ENCODE measurements at regions not wholly inside any gene's neighbourhood (a gene's known extent, or its start where the extent isn't known, plus 50 kb on each side); places are given as distances from the start of the nearest gene placed in this dataset.

DNA sequence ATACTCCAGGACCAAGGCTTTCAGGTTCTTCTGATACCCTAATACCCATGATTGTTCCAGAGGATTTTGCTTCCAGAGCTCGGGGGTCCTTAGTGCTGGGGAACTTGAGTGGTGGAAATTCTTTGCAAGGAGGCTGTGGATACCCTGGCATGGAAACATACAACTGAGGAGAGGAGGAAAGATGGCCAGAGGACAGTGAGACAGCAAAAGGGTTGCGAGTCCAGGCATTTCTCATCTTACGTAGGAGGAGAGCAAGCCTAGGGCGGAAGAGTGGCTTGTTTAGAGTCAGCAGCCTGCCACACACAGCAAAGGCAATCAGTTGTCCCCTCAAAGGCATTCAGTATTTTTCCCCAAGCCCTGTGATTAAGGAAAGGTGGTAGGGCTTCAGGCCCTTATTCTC lies 73.5 kb downstream of the ADM start:
- no peak overlapping the region for H3K27ac ChIP-seq (ENCODE audit: low read length)
- no peaks in the 10 kb centered on the region for H3K79me2 ChIP-seq (ENCODE audit: low read length)
- no peaks in the 10 kb centered on the region for H4K20me1 ChIP-seq (ENCODE audit: insufficient read depth, low read length)
- no peak overlapping the region for H2AFZ ChIP-seq (ENCODE audit: low read length)
- no peak overlapping the region for H3K4me3 ChIP-seq (ENCODE audit: low read length)
- TF ChIP-seq EZH2 (optimal IDR thresholded peaks at IDR 0.05; ENCODE audit: low read depth, low read length) (no peak), CTCF (IDR thresholded peaks at IDR 0.05; ENCODE audit: low read length) (no peak), EZH2phosphoT487 (IDR thresholded peaks at IDR 0.05; ENCODE audit: low read length) (no peak)
- H3K9me2 ChIP-seq (replicated peaks; ENCODE audit: insufficient read depth, low read length) = no peaks in the 10 kb centered on the region
- no peaks in the 10 kb centered on the region for H3K9me3 ChIP-seq (replicated peaks; ENCODE audit: insufficient read depth, low read length)
- H3K9ac ChIP-seq (ENCODE audit: low read length) = no peak overlapping the region
- DNase-seq = no peak
- H3K4me2 ChIP-seq (ENCODE audit: low read depth, low read length) = no peak overlapping the region
- no peaks in the 10 kb centered on the region for H3K27me3 ChIP-seq (replicated peaks; ENCODE audit: insufficient read depth, low read length)
- no peaks in the 10 kb centered on the region for H3F3A ChIP-seq (ENCODE audit: insufficient read depth, low read length)
- H3K4me1 ChIP-seq (ENCODE audit: low read length) = no peaks in the 10 kb centered on the region
- no peaks in the 10 kb centered on the region for H3K36me3 ChIP-seq (replicated peaks; ENCODE audit: insufficient read depth, low read length)

GRCh38 chr11:10379022-10379421 lies 74.1 kb downstream of the ADM start:
- no peaks in the 10 kb centered on the region for H4K20me1 ChIP-seq (ENCODE audit: insufficient read depth, low read length)
- H3K9me2 ChIP-seq (replicated peaks; ENCODE audit: insufficient read depth, low read length) = no peaks in the 10 kb centered on the region
- no peaks in the 10 kb centered on the region for H3K27me3 ChIP-seq (replicated peaks; ENCODE audit: insufficient read depth, low read length)
- H3K4me1 ChIP-seq (ENCODE audit: low read length) = no peaks in the 10 kb centered on the region
- H3K9me3 ChIP-seq (replicated peaks; ENCODE audit: insufficient read depth, low read length) = no peaks in the 10 kb centered on the region
- no peak overlapping the region for H3K4me3 ChIP-seq (ENCODE audit: low read length)
- no peak for TF ChIP-seq EZH2 (optimal IDR thresholded peaks at IDR 0.05; ENCODE audit: low read depth, low read length)
- no peak for TF ChIP-seq CTCF (IDR thresholded peaks at IDR 0.05; ENCODE audit: low read length)
- TF ChIP-seq EZH2phosphoT487 (IDR thresholded peaks at IDR 0.05; ENCODE audit: low read length) = no peak
- H3K9ac ChIP-seq (ENCODE audit: low read length) = no peak overlapping the region
- H3K36me3 ChIP-seq (replicated peaks; ENCODE audit: insufficient read depth, low read length) = no peaks in the 10 kb centered on the region
- no peaks in the 10 kb centered on the region for H3K79me2 ChIP-seq (ENCODE audit: low read length)
- no peak overlapping the region for H3K4me2 ChIP-seq (ENCODE audit: low read depth, low read length)
- H2AFZ ChIP-seq (ENCODE audit: low read length) = no peak overlapping the region
- no peak overlapping the region for H3K27ac ChIP-seq (ENCODE audit: low read length)
- peak; percentile 11 for DNase-seq
- H3F3A ChIP-seq (ENCODE audit: insufficient read depth, low read length) = no peaks in the 10 kb centered on the region

GRCh38 chr11:10379426-10379825 lies 74.6 kb downstream of the ADM start:
- Histone ChIP-seq H3K9me2 (replicated peaks; ENCODE audit: insufficient read depth, low read length) (no peaks in the 10 kb centered on the region), H4K20me1 (ENCODE audit: insufficient read depth, low read length) (no peaks in the 10 kb centered on the region), H2AFZ (ENCODE audit: low read length) (no peak overlapping the region), H3K9me3 (replicated peaks; ENCODE audit: insufficient read depth, low read length) (no peaks in the 10 kb centered on the region), H3K27ac (ENCODE audit: low read length) (no peak overlapping the region), H3K36me3 (replicated peaks; ENCODE audit: insufficient read depth, low read length) (no peaks in the 10 kb centered on the region), H3K4me2 (ENCODE audit: low read depth, low read length) (no peak overlapping the region), H3K4me3 (ENCODE audit: low read length) (no peak overlapping the region), H3K27me3 (replicated peaks; ENCODE audit: insufficient read depth, low read length) (no peaks in the 10 kb centered on the region), H3F3A (ENCODE audit: insufficient read depth, low read length) (no peaks in the 10 kb centered on the region), H3K4me1 (ENCODE audit: low read length) (no peaks in the 10 kb centered on the region), H3K9ac (ENCODE audit: low read length) (no peak overlapping the region), H3K79me2 (ENCODE audit: low read length) (no peaks in the 10 kb centered on the region)
- TF ChIP-seq CTCF (IDR thresholded peaks at IDR 0.05; ENCODE audit: low read length) (no peak), EZH2 (optimal IDR thresholded peaks at IDR 0.05; ENCODE audit: low read depth, low read length) (no peak), EZH2phosphoT487 (IDR thresholded peaks at IDR 0.05; ENCODE audit: low read length) (no peak)
- no peak for DNase-seq
